Brain microvascular endothelial cell (primary cell): ENCODE measurements at regions not wholly inside any gene's neighbourhood (a gene's known extent, or its start where the extent isn't known, plus 50 kb on each side); places are given as distances from the start of the nearest gene placed in this dataset.

Source experiments
- DNase-seq: peaks from one replicate; pipeline ENCODE4 v3.0.0-alpha.2; 2020
- H3K27ac ChIP-seq: fragments of 250-450 bp; sonication (Bioruptor Pico); 2 replicates; pipeline ENCODE4 v1.5.1; 2020; ENCODE audit warnings: mild to moderate bottlenecking, moderate library complexity
- H3K27me3 ChIP-seq: fragments of 250-450 bp; sonication (Bioruptor Pico); replicated peaks from 2 replicates; pipeline ENCODE4 v1.5.1; 2020; ENCODE audit warnings: mild to moderate bottlenecking
- H3K36me3 ChIP-seq: fragments of 250-450 bp; sonication (Bioruptor Pico); replicated peaks from 2 replicates; pipeline ENCODE4 v1.5.1; 2020; ENCODE audit warnings: mild to moderate bottlenecking
- H3K4me3 ChIP-seq: 2 replicates; pipeline ENCODE4 v1.5.1; 2011; ENCODE audit warnings: low read depth, mild to moderate bottlenecking, control low read depth, low read length, moderate library complexity
- in situ Hi-C: cut with HindIII; loops from 2 replicates; pipeline ENCODE4 v1.10.0; 2017; ENCODE audit warnings: low sequenced_read_pairs, low pct_ligation_motif_present
- TF ChIP-seq, protein P1 (sequence below): IDR thresholded peaks from 2 replicates; pipeline ENCODE4 v1.5.1; 2011; ENCODE audit warnings: low read depth, mild to moderate bottlenecking, moderate library complexity, low read length, control low read depth, inconsistent platforms; ENCODE audit errors: missing control alignments

DNA sequence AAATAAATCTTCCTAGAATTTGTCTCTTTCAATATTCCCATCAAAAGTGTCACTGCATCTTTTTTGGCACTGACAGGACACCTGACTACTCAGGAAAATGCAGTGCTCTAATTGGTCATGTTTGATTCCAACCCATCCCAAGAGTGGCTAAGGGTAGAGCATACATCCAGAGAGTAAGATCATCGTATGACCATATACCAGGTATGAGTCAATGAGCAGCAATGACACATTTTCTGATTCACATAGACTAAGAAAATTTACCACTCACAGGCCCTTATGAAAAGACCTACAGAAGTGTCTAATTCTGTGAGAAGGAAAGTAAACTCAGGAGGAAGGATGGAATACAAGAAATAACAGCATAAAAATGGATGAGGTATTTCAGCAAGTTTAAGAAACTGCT, 434.2 kb downstream of the ZIC1 start:
- DNase-seq: no peak
- in situ Hi-C loops: no loop called here
- TF ChIP-seq, protein P1, sequence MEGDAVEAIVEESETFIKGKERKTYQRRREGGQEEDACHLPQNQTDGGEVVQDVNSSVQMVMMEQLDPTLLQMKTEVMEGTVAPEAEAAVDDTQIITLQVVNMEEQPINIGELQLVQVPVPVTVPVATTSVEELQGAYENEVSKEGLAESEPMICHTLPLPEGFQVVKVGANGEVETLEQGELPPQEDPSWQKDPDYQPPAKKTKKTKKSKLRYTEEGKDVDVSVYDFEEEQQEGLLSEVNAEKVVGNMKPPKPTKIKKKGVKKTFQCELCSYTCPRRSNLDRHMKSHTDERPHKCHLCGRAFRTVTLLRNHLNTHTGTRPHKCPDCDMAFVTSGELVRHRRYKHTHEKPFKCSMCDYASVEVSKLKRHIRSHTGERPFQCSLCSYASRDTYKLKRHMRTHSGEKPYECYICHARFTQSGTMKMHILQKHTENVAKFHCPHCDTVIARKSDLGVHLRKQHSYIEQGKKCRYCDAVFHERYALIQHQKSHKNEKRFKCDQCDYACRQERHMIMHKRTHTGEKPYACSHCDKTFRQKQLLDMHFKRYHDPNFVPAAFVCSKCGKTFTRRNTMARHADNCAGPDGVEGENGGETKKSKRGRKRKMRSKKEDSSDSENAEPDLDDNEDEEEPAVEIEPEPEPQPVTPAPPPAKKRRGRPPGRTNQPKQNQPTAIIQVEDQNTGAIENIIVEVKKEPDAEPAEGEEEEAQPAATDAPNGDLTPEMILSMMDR: no peak
- Histone ChIP-seq H3K27ac (no peak overlapping the region), H3K36me3 (no peaks in the 10 kb centered on the region), H3K4me3 (no peak overlapping the region), H3K27me3 (no peaks in the 10 kb centered on the region)

DNA sequence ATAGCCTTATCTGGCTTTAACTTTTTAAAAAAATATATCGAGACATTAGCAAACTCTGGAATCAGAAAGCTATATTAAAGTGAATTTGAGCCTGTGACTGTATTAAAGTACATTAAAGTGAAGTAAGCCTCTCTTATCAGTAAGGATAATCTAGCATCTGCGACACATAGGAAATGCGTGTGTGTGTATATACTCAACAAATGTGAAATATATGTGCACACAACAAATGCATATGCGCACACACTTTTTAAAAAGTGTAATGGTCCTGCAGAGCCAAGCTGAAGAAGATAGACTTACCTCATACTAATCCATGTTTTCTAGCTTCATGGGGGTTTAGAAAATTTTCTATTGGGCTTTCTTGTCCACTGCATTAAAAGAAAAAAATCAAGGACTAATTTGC, 437.1 kb downstream of the ZIC1 start:
- in situ Hi-C loops: no loop called here
- Histone ChIP-seq H3K27me3 (no peaks in the 10 kb centered on the region), H3K4me3 (no peak overlapping the region), H3K36me3 (no peaks in the 10 kb centered on the region), H3K27ac (no peak overlapping the region)
- TF ChIP-seq, protein P1: no peak
- no peak for DNase-seq

DNA sequence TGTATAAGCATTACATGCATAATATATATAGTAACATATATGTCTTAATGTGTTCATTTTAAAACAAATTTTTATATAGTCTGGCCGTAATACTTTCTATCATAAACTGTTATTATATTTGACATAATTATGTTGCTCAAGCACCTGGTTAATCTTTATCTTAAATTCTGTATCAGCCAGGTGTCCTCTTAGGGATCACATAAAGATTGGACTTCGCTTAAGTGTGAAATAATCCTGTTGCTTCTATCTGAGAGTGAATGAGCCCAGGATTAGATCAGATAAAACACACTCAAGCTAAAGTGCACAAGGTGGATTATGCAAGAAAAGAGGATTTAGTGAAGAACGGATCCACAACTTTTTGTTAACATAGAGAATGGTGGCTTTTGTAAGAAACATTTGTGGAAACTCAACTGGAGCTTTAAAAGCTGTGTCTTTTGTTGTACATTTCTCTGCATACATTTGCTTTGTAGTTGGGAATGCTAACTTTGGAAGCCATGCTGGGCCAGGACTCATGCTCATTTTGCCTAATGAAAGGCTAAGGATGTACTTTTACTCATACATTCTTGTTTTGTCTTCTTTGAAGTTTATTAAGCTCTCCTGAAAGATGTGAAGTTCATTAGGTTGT, 437.8 kb downstream of the ZIC1 start:
- TF ChIP-seq, protein P1: no peak
- Histone ChIP-seq H3K27ac (no peak overlapping the region), H3K4me3 (no peak overlapping the region), H3K27me3 (no peaks in the 10 kb centered on the region), H3K36me3 (no peaks in the 10 kb centered on the region)
- in situ Hi-C loops: no loop called here
- no peak for DNase-seq

DNA sequence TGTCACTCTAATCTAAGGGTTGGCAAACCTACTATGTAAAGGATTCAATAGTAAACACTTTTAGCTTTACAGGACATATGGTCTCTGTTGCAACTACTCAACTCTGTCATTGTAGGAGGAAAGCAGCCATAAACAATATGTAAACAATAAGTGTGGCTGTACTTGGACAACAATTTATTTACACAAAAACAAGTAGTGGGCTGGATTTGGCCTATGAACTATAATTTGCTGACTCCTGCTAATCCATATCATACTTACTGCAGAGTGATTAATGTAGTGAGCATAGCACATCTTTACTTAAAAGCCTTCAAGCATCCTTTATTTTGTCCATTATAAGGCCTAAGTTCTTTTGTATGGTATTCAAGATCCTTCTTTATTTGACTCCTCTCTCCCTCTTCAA, 441.9 kb downstream of the ZIC1 start:
- H3K27me3 ChIP-seq: no peaks in the 10 kb centered on the region
- H3K4me3 ChIP-seq: no peak overlapping the region
- TF ChIP-seq, protein P1: no peak
- no peak overlapping the region for H3K27ac ChIP-seq
- in situ Hi-C loops: no loop called here
- no peak for DNase-seq
- H3K36me3 ChIP-seq: no peaks in the 10 kb centered on the region

DNA sequence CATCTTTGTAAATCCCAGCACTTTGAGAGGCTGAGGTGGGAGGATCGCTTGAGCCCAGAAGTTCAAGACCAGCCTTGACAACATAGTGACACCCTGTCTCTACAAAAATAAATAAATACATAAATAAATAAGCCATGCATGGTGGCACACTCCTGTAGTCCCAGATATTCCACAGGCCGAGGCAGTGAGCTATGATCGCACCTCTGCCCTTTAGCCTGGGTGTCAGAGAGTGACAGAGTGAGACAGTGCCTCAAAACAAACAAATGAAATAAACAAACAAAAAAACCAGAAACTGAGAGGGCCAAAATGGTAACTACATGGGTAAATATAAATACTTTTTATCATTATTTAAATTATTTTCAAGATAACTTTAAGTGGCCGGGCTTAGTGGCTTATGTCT, 445.4 kb downstream of the ZIC1 start:
- in situ Hi-C loops: no loop called here
- H3K27me3 ChIP-seq: no peaks in the 10 kb centered on the region
- no peak for DNase-seq
- no peak overlapping the region for H3K4me3 ChIP-seq
- no peaks in the 10 kb centered on the region for H3K36me3 ChIP-seq
- TF ChIP-seq, protein P1: no peak
- H3K27ac ChIP-seq: no peak overlapping the region

DNA sequence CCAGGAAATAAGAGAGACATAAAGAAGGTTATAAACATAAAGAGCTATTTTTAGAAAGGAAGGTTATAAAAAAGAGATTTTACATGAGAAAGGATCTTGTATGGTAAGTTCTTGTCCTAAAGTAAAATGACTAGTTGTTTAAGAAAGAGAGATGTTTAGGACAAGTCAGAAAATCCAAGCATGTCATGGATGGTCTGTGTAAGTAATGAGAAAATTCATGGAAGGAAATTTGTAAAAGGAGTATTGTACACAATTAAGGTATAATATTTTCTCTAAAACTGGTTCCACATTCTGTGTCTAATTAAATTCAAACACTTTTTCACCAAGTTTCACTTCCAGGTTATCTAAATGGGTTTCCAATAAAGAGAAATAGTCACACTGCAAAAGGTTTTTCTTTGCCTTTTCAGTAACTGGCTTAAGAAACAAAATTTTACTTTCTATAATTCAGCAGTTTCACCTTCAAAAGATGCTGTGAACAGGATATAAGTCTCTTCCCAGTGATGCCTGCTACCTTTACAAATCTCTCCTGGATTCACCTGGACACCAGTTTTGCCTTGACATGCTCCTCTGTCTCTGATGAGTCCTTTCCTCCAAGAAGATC, 455.7 kb downstream of the ZIC1 start:
- in situ Hi-C loops: no loop called here
- DNase-seq: no peak
- Histone ChIP-seq H3K27me3 (no peaks in the 10 kb centered on the region), H3K36me3 (no peaks in the 10 kb centered on the region), H3K27ac (no peak overlapping the region), H3K4me3 (no peak overlapping the region)
- TF ChIP-seq, protein P1: no peak
